Calu3 (cell line): ENCODE measurements at regions not wholly inside any gene's neighbourhood (a gene's known extent, or its start where the extent isn't known, plus 50 kb on each side); places are given as distances from the start of the nearest gene placed in this dataset.

Experiments
- BruUV-seq: library from RNA; stranded (reverse); fragments of 400-500 nt; replicated peaks from 2 replicates; lab custom pipeline; 2021; lab: Mats Ljungman, UMichigan
- CTCF ChIA-PET: fragments of 300-600 bp; sonication (Branson Sonifier 250); formaldehyde crosslinking; loops from one replicate; lab custom pipeline; 2022; ENCODE audit warnings: antibody characterized with exemption; lab: Charles Lee
- DNase-seq: peaks from one replicate; pipeline ENCODE4 v3.0.0; 2022
- H3K27ac Mint-ChIP-seq: one replicate; pipeline ENCODE4 v1.8.0; 2022; ENCODE audit warnings: mixed read lengths; ENCODE audit not compliant: unreplicated experiment
- H3K27me3 Mint-ChIP-seq: one replicate; pipeline ENCODE4 v1.8.0; 2022; ENCODE audit warnings: mixed read lengths; ENCODE audit not compliant: unreplicated experiment
- H3K36me3 Mint-ChIP-seq: one replicate; pipeline ENCODE4 v1.8.0; 2022; ENCODE audit warnings: mild to moderate bottlenecking, moderate library complexity, mixed read lengths; ENCODE audit not compliant: insufficient read depth, unreplicated experiment
- H3K4me1 Mint-ChIP-seq: one replicate; pipeline ENCODE4 v1.8.0; 2022; ENCODE audit warnings: mild to moderate bottlenecking, low read depth, mixed read lengths; ENCODE audit not compliant: unreplicated experiment
- H3K4me3 Mint-ChIP-seq: one replicate; pipeline ENCODE4 v1.8.0; 2022; ENCODE audit warnings: mild to moderate bottlenecking, low read depth, moderate library complexity, mixed read lengths; ENCODE audit not compliant: unreplicated experiment
- H3K9me3 Mint-ChIP-seq: one replicate; pipeline ENCODE4 v1.8.0; 2022; ENCODE audit warnings: low read depth, mixed read lengths; ENCODE audit not compliant: unreplicated experiment
- intact Hi-C: fragments of 100-400 bp; cut with micrococcal nuclease; formaldehyde crosslinking; loops from one replicate; pipeline ENCODE4 v1.10.0; 2022; ENCODE audit not compliant: unreplicated experiment
- TF ChIP-seq, protein P1 (sequence below): fragments of 200-600 bp; IDR thresholded peaks from one replicate; pipeline ENCODE4 v1.8.0; 2022; ENCODE audit warnings: antibody characterized with exemption; ENCODE audit not compliant: unreplicated experiment

DNA sequence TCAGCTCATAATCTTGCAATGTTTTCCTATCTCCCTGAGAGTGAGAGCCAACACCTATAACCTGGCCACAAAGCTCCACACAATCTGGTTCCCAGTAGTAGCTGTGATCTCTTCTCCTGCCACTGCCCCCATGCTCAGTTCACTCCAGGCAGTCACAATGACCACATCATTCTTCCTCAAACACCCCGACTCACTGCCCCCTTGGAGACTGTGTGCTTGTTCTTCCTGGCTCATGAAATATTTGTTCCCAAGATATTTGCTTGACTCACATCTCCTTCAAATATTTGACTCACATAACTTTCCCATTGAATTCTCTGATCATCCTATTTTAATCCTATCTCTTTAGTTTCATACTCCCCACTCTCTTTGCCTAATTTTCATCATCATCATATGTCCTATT lies 173.7 kb downstream of the AREG start:
- peak overlapping the region; percentile 90 for H3K27ac Mint-ChIP-seq
- BruUV-seq, result no TSS peak
- H3K36me3 Mint-ChIP-seq, result peaks cover 23% of the 10 kb centered on the region
- intact Hi-C loops, result loop anchor here (1.0 kb wide), 1 partner anchor 72 kb away; no protein-coding TSS in a partner anchor
- TF ChIP-seq, protein P1, sequence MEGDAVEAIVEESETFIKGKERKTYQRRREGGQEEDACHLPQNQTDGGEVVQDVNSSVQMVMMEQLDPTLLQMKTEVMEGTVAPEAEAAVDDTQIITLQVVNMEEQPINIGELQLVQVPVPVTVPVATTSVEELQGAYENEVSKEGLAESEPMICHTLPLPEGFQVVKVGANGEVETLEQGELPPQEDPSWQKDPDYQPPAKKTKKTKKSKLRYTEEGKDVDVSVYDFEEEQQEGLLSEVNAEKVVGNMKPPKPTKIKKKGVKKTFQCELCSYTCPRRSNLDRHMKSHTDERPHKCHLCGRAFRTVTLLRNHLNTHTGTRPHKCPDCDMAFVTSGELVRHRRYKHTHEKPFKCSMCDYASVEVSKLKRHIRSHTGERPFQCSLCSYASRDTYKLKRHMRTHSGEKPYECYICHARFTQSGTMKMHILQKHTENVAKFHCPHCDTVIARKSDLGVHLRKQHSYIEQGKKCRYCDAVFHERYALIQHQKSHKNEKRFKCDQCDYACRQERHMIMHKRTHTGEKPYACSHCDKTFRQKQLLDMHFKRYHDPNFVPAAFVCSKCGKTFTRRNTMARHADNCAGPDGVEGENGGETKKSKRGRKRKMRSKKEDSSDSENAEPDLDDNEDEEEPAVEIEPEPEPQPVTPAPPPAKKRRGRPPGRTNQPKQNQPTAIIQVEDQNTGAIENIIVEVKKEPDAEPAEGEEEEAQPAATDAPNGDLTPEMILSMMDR, result no peak
- DNase-seq, result peak; percentile 33
- H3K4me1 Mint-ChIP-seq, result peaks cover 41% of the 10 kb centered on the region
- CTCF ChIA-PET, result interaction anchor here (0.9 to 1.3 kb wide), 3 partner anchors 35 to 84 kb away, joined by 3 to 5 read pairs (median 5); no protein-coding TSS in a partner anchor
- H3K27me3 Mint-ChIP-seq, result no peaks in the 10 kb centered on the region
- peaks cover 3% of the 10 kb centered on the region for H3K9me3 Mint-ChIP-seq
- no peak overlapping the region for H3K4me3 Mint-ChIP-seq

GRCh38 chr4:74619931-74620702 lies 174.2 kb downstream of the BTC start:
- TSS peak; percentile 15 for BruUV-seq
- H3K27ac Mint-ChIP-seq, result peak overlapping the region; percentile 91

GRCh38 chr4:74621616-74622015 lies 172.7 kb downstream of the BTC start:
- Mint-ChIP-seq H3K4me3 (no peak overlapping the region), H3K36me3 (peaks cover 37% of the 10 kb centered on the region), H3K27ac (peak overlapping the region; percentile 91), H3K4me1 (peaks cover 63% of the 10 kb centered on the region), H3K27me3 (no peaks in the 10 kb centered on the region), H3K9me3 (no peaks in the 10 kb centered on the region)
- intact Hi-C loops, result loop anchor here (2.0 to 5.0 kb wide), 4 partner anchors 169 to 301 kb away; no protein-coding TSS in a partner anchor
- no peak for DNase-seq
- TF ChIP-seq, protein P1, result no peak
- no TSS peak for BruUV-seq
- CTCF ChIA-PET, result interaction anchor here (0.6 to 6.4 kb wide), 4 partner anchors 39 to 827 kb away, joined by 3 to 37 read pairs (median 6); no protein-coding TSS in a partner anchor

More at GRCh38 chr4:74619931-74620702, 174.2 kb downstream of the BTC start:
- TF ChIP-seq, protein P1, result no peak
- intact Hi-C loops, result loop anchor here (5.0 kb wide), 3 partner anchors 168 to 243 kb away; no protein-coding TSS in a partner anchor
- Mint-ChIP-seq H3K4me3 (no peak overlapping the region), H3K27me3 (no peaks in the 10 kb centered on the region), H3K36me3 (peaks cover 37% of the 10 kb centered on the region), H3K4me1 (peaks cover 48% of the 10 kb centered on the region), H3K9me3 (no peaks in the 10 kb centered on the region)
- CTCF ChIA-PET, result interaction anchor here (0.6 to 6.4 kb wide), 5 partner anchors 51 to 431 kb away, joined by 3 to 37 read pairs (median 3); no protein-coding TSS in a partner anchor
- peak; percentile 39 for DNase-seq

- Mint-ChIP-seq H3K4me3 (no peak overlapping the region), H3K27me3 (no peaks in the 10 kb centered on the region), H3K36me3 (peaks cover 42% of the 10 kb centered on the region), H3K9me3 (no peaks in the 10 kb centered on the region), H3K27ac (peak overlapping the region; percentile 89), H3K4me1 (peaks cover 74% of the 10 kb centered on the region)
- no TSS peak for BruUV-seq
- TF ChIP-seq, protein P1, result no peak
- intact Hi-C loops, result loop anchor here (1.0 to 5.0 kb wide), 6 partner anchors 48 to 302 kb away; no protein-coding TSS in a partner anchor
- DNase-seq, result peak; percentile 54
- CTCF ChIA-PET, result interaction anchor here (0.7 to 6.4 kb wide), 10 partner anchors 9 to 88 kb away, joined by 3 to 37 read pairs (median 4); no protein-coding TSS in a partner anchor
Observed at GRCh38 chr4:74623041-74623440, 171.3 kb downstream of the BTC start.
